ENCODE measurements at regions not wholly inside any gene's neighbourhood (a gene's known extent, or its start where the extent isn't known, plus 50 kb on each side); places are given as distances from the start of the nearest gene placed in this dataset.

DNA sequence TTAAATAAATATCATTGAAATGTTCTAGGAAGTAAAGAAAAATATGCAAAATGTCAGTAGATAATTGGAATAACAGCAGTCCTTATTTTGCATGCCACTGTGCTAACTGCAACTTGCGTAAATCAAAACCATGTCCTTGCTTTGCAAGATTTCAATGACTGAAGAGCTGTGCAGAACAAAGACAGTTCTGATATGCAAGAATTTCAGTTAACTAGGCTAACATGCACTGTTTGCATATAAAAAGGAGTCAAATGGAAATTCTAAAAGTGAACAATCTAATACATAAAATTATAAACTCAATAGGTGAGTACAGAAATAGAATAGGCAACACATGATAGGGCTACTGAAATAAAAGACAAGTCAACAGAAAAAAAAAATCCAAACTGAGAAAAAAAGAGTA, 1844.6 kb upstream of the NUDT12 start:
- no peak for DNase-seq (ENCODE audit: low spot score)

DNA sequence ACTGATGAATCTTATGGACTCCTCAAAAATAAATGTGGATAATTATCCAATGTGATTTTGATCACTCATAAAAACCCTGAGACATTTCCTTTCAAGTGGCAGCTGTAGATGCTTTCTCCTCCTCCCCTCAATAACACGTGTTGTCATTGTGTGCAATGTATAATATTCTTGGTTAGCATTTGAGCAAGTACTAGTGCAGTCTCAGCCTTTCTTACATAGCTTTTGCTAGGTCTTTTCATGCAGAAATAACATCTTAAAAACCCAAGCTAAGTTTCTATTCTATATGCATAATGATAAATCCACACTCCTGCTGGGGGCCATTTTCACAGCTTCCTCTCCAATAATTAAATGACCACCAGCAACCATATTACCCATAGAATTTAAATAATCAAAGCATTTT, 1835.2 kb upstream of the NUDT12 start:
- DNase-seq (ENCODE audit: low spot score): no peak

DNA sequence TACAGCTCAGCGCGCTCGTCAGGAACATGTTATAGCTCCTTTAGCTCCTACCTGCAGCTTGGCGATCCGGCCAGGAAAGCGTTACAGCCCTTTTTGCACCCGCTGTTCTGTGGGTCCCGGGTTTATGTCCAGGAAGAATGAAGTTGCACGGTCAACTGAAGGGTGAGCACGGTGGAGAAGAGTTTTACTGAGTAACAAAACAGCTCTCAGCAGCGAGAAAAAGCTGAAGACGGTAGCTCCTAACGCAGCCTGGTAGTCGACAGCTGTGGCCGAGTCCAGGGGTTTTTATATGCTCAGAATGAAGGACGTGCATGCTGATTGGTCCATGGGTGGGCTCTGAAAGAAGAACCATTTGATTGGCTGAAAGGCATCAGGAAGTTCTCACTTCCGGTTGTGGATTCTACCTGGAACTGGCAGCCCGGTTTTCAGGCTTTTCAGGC, 1830.1 kb upstream of the NUDT12 start:
- DNase-seq (ENCODE audit: low spot score): no peak

DNA sequence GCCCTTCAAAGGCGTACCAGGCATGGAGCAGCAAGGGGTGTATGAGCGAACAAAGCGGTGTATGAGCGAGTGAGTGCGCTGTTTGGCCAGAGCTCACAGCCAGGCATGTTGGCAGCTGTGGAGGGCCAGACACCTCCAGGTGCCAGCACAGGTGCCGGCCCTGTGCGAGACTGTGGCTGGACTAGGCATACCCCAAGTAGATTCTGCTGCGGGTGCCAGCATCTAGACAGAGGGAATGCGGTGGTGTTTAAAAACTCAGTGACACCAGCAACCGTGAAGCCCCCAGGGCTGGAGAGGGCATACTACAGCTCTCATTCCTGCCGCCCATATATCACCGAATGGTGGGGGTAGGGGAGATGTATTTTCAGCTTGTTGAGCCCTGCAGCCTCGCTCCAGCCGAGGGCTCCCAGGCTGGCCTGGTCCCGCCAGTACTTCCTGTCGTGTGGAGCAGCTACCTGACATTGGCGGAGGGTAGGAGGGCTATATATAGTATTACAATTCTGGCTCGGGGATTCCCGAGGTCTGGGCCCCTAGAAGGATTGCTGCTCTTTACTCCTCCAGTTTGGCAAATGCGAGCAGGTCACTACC, 1829.6 kb upstream of the NUDT12 start:
- DNase-seq (ENCODE audit: low spot score): no peak

DNA sequence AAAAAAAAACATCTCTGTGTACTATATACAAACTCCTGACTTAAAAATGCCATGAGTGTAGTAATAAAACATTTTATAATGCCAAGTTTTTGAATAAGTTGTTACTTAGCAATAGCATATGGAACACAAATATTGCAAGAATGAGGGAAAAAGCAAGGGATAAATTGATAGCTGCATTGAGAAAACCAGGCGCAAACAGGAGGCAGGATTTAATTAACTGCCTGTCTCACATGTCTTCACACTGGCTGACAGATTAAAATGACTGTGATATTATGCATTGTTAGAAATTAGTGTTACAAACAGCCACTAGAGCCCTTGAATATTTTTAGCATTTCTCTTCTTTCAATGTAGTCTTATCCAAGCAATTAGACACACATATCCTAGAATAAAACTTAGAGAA, 1817.5 kb upstream of the NUDT12 start:
- DNase-seq (ENCODE audit: low spot score): no peak

DNA sequence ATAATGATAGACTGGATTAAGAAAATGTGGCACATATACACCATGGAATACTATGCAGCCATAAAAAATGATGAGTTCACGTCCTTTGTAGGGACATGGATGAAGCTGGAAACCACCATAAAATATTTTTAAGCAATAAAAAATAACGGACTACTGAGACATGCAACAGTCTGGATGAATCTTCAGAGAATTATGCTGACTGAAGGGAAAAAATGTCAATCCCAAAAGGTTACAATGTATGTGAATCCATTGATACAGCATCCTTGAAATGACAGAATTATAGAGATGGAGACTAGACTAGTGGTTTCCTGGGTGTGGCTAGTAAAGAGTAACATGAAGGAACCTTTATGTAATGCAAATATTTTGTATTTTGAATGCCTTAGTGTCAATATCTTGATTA, 1808.6 kb upstream of the NUDT12 start:
- no peak for DNase-seq (ENCODE audit: low spot score)

DNA sequence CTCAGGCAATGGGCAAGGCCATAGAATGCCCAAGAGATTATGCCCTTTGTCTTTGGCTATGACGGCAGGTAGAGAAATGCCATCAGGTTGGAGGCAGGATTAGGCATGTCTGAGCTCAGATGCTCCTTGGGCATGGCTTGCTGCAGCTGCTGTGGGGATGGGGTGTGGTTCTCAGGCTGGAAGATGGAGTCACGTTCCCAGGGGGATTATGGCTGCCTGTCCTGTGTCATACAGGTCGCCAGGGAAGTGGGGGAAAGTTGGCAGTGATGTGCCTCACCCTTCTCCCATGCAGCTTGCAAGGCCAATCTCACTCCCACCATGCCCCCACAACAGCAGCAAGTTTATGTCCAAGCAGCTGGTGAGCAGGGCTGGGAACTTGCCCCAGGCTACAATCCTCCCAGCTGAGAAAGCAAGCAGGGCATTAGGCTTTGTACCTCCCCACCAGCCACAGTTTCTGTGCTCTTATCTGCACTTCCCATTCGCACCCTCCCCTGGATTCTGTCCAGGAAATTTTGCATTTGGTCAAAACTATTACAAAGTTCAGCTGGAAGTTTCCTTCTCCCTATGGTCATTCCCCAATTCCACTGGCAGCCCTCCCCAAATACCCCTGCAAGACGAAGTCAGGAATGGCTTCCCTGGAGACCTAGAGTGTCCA, 1788.0 kb upstream of the NUDT12 start:
- DNase-seq (ENCODE audit: low spot score): no peak

DNA sequence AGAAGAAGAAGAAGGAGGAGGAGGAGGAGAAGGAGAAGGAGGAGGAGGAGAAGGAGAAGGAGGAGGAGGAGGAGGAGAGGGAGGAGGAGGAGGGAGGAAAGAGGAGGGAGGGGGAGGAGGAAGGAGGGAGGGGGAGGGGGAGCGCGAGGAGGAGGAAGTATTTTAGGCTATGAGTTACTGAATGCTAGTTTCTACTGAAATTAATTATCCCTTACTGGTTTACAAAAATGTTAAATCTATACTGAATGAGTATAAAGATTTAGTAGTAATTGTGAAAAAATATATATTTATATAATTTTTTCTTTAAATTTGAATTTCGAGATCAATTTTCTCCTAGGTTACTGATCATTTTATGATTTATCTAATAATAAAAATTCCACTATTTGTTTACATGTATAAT, 1769.0 kb upstream of the NUDT12 start:
- no peak for DNase-seq (ENCODE audit: low spot score)

DNA sequence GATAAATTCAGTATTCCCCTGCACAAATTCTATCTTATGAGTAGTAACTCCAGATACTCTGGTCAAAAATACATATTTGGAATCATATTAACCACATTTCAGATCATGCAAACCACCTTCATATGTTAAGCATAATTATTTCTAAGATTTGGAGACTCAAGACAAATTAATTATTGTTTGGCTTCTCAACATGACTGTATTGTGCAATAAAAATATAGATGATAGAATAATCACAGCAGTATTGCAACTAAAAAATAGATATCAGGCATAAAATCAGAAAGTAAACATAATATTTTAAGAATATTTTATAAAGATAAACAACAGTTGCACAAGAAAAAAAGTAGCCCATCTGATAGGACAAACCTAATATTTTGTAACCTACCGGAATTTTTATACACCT, 1767.6 kb upstream of the NUDT12 start:
- no peak for DNase-seq (ENCODE audit: low spot score)

DNA sequence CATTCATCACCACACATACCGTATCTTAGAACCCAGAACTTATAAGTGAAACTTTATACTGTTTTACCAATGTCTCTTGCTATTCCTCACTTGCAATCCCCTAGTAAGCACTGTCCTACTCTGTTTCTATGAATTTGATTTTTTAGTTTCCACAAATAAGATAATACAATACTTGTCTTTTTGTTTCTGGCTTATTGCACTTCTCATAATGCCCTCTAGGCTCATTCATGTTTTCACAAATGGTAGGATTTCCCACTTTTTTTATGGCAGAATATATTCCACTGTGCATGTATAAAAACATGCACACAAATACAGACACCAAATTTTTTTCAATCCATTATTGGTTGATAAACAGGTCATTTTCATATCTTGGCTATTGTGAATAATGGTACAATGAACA, 1742.3 kb upstream of the NUDT12 start:
- DNase-seq (ENCODE audit: low spot score): no peak

DNA sequence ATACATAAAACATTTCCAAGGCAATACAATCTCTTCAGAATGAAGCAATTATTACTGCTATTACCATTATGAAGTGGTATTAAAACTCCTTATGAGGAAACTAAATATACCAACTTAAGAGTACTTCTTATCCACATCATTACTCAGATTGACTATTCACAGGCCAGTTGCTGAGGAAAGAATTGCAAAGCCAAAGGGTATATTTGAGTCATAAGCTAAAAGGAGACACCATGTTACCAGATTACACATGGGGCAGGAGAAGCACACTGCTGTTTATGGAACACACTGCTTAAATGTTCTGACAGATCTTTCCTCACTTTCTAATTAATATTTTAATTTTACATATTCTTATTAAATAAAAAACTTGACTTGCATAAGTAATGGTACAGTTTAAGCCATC, 1726.4 kb upstream of the NUDT12 start:
- DNase-seq (ENCODE audit: low spot score): no peak

DNA sequence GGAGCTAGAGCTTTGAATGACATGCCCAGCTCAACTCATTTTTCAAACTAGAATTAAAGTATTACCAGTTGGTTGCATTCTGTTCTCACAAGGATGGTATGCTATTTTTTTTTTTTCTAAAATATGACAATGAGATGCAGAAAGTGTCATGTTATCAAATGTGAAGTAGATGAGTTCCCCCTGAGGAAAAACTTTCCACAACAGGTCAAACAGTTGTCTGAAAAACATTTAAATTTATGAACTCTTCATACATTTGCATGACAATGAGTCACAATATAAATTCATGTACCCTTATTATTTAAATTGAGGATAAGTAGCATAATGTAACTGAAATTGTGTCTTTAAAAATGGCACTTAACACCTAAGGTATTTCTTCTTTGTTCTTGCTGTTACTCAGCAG, 1720.5 kb upstream of the NUDT12 start:
- DNase-seq (ENCODE audit: low spot score): no peak

DNA sequence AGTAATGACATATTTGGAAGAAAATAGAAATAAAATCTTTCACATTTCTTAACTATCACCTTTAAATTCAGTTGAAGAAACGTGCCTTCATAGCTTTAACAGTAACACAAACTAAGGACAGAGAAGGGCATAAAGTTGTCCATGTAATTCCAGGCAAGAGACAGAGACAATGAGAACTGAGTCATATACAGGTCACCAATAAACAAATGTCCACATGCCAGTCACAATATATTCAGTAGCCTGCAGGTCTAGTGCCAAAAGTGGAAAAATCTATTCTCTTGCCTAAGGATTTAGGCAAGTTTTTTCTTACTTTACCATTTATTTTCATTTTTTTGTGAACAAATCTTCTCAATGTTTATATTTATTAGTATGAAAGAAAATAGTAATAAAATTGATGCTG, 1711.5 kb upstream of the NUDT12 start:
- DNase-seq (ENCODE audit: low spot score): no peak

DNA sequence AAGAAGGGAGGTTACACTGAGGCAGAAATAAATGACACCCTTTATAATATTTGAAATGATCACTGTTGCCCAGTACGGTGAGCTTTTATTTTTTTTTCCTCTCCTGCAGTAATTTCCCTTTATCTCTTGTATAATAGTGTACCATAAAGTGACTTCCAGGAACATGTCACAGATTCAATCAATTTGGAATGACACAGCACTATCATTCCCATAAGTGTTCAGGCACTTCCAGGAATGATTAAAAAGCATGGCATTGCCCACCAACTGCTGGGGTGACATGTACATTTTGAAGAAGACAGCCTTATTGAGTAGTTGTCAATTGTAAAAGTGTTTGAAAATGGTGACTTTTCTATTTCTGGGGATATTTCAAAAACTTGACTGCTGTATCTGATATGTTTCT, 1700.9 kb upstream of the NUDT12 start:
- no peak for DNase-seq (ENCODE audit: low spot score)

DNA sequence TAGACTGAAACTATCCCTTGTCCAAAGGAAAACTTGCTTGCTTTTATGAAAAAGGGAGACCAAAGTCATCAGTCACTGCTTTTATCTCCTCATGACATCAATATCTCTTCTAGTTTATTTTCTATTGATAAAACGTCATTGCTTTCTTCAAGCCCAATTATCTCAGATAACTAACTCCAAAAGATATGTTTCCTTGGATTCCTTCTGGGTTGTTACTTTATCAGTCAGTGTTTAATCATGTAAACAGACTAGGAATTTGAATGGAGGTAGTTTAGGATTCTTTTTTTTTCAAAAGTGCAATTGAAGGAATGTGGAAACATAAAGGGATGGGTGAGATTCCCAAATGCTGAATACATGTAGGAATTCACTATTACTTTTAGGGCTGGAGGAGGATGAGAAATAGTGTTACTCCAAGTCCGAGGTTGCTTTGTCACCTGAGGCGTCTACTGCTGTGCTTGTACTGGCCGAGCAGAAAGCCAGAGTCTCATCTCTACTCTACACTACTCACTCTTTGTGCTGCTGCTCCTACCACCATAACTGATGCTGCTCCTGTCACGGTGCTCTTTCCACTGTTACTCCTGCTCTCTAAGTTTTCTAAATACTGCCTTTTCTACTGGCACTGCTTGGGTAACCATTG, 1697.1 kb upstream of the NUDT12 start:
- no peak for DNase-seq (ENCODE audit: low spot score)

DNA sequence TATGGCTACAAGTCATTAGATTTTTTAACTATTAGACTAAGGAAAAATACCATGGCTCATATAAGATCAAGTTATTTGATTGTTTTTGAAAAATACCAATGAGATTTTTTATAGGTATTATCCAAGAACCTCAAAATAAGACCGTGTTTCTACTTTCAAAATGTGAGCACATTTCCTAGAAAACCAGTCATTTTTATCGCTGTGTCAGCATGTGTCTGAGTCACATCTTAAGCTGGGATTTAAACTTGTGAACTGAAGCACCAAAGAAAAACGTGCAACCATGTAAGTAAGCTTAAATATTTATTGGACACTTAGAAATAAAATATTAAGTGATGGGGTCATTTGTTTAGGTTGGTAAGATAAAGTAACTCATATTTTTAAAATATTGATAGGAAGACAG, 1676.0 kb upstream of the NUDT12 start:
- no peak for DNase-seq (ENCODE audit: low spot score)

DNA sequence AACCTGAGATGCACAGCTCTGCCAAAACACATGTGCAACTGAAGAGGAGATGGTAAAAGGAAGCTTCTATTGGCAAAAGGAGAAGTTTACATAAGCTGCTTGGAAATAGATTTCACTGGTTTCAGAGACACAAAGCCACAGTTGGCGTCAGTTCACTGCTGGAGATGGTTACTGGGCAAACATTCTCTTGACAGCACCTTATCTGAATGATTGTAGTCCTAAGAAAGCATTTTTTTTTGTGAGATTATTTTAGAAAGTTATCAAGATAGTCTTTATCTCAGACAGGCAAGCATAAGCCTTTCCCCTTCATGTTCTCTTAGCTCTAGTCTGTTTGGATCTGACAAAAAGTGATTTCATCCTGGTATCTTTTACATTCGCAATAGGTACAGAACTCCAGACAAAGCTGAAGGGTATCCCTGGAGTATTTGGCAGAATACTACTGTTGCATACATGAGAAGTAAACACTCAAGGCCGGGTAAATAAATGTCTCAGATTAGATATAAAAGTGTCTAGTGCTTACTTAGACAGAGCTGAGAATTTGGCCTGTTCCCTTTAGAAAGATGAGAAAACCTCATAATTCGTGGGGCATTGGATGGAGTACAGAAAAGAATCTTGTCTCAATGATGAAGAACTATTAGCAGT, 1668.0 kb upstream of the NUDT12 start:
- no peak for DNase-seq (ENCODE audit: low spot score)

DNA sequence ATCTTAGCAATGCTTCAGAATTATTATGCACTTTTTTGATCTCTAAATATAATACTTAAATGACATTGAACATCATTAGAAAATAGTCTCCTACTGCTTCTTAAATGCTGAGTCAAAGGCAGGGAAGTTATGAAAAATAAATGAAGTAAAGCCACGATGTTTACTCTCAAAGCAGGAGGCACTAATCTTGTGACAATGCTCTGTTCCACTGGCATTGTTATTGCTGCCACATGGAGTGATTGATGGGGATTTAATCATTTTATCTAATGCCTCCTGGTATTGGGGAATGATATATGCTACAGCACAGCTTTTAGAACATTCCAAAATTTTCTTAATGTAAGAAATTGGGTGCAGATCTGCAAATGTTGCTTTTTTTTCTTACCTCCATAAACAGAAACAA, 1655.4 kb upstream of the NUDT12 start:
- DNase-seq (ENCODE audit: low spot score): no peak

DNA sequence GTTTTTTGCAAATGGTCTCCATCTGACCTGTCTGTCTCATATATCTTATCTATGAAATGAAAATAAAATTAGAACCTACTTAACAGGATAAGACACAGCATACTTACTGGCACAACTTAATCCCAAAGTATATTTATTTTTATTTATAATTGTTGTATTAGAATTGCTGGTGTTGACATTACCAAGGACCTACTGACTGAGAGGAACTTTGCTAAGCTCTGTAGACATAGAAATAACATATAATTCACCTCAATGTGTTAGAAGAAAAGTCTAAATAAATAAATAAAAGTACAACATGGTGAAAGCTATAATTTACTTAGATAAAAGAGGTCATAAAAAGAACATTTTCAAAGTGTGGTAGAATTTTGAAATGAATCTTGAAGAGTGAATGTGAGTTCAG, 1650.5 kb upstream of the NUDT12 start:
- no peak for DNase-seq (ENCODE audit: low spot score)

DNA sequence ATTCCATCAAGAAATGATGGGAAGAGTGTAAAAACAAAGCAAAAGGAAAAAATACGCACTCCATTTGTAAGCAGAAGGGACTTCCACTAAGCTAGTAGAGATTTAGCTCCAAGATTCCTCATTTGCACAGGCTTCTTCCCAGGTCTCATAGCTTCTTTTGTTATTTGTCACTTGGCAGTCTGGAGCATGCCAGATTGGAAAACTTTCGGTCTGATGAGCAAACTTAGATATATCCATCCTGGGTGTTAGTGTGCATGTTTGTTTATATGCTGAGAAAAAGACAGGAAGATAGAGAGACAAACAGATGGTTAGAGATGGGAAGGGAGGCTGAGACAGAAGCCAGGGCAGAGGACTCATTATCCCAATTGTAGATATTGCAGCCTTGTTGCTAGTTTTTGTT, 1644.5 kb upstream of the NUDT12 start:
- DNase-seq (ENCODE audit: low spot score): no peak

DNA sequence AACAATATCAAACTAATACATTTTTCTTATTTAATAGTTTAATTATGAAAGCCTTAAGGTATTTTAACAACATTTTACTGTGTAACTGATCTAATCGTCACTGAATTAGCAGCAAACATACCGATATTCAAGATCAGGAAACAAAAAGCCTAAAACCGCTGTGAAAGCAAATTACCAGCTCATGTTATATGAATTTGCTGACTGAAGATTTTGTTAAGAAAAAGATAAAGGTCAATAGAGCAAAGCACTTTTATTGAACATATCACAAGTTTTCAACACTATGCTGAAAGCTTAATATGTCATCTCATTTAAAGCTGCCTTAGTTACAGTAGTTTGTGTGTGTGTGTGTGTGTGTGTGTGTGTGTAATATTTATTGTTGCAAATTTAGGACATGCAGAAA, 1634.9 kb upstream of the NUDT12 start:
- DNase-seq (ENCODE audit: low spot score): no peak

DNA sequence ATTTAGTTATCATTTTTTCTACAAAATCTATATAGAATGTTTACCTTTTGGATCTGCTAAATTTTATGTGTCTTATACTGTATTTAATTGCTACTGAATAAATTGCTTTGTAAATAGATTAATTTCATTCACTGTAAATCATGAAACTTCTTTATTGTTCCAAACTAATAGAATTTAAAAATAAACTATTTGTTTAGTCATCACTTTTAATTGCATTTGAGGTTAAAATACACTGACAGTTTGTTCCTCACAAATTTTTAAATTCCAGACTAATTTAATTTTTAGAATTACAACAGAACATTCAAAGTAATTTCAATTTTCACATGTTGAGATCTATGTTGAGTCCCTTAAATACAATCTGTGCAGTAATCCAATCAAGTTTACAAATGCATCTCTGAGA, 1633.2 kb upstream of the NUDT12 start:
- no peak for DNase-seq (ENCODE audit: low spot score)

DNA sequence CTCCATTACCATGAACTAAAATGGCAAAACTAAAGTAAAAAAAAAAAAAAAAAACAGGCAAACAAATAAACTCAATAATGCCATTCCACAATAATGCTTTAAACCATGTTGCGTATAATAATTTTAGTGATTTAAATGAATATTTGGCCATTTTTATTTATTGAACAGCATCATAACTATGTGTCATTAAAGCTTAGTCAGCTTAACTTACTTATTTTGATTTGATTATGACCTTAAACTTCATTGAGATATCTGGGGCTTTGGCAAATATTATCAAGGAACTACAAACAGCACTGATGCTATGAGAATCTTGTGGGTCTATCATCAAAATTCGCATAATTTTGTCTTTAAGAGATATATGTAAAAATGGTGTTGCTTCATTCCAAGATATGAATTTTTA, 1610.3 kb upstream of the NUDT12 start:
- no peak for DNase-seq (ENCODE audit: low spot score)

Measured in kidney capillary endothelial cell (primary cell).